Astrocyte of the spinal cord (primary cell): ENCODE measurements at regions not wholly inside any gene's neighbourhood (a gene's known extent, or its start where the extent isn't known, plus 50 kb on each side); places are given as distances from the start of the nearest gene placed in this dataset.

Experiments
- DNase-seq: peaks from one replicate; pipeline ENCODE4 v3.0.0; 2011; ENCODE audit warnings: low read depth, low spot score
- H3K4me3 ChIP-seq: 2 replicates; pipeline ENCODE4 v1.5.1; 2011; ENCODE audit warnings: low read depth, mild to moderate bottlenecking, low read length, moderate library complexity
- in situ Hi-C: cut with HindIII; loops from 2 replicates; pipeline ENCODE4 v1.10.0; 2017; ENCODE audit warnings: low sequenced_read_pairs
- TF ChIP-seq, protein P1 (sequence below): IDR thresholded peaks from 2 replicates; pipeline ENCODE4 v1.5.1; 2012; ENCODE audit warnings: low read depth, mild to moderate bottlenecking, low read length, inconsistent platforms

DNA sequence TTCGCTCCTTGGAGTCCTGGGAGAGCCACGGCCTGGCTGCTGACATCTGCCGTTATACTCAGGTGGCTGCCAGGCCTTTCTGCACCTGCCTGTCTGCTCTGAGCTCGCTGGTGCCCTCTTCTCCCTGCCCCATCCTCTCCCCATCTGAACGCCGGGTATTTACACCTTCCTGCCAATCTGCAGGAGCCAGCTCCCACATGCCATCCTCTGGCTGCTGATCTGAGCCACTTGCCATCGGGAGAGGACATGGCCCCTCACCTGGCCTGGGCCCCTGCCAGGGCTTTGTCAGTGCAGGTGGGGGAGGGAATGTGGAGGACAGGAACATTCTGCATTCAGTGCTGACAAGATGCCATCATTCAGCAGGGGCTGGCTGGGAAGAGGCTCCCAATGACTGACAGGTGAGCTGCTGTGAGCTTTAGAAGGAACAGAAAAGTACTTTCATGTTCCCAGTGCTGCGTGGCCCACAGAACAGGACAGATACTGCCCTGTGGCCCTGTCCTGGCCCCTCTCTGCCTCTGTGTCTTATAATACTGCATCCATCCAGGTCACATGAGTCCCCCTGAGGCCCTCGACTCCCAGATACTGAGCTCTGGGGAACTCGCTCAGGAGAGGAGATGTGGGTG lies 96.3 kb upstream of the ZNF469 start:
- TF ChIP-seq, protein P1, sequence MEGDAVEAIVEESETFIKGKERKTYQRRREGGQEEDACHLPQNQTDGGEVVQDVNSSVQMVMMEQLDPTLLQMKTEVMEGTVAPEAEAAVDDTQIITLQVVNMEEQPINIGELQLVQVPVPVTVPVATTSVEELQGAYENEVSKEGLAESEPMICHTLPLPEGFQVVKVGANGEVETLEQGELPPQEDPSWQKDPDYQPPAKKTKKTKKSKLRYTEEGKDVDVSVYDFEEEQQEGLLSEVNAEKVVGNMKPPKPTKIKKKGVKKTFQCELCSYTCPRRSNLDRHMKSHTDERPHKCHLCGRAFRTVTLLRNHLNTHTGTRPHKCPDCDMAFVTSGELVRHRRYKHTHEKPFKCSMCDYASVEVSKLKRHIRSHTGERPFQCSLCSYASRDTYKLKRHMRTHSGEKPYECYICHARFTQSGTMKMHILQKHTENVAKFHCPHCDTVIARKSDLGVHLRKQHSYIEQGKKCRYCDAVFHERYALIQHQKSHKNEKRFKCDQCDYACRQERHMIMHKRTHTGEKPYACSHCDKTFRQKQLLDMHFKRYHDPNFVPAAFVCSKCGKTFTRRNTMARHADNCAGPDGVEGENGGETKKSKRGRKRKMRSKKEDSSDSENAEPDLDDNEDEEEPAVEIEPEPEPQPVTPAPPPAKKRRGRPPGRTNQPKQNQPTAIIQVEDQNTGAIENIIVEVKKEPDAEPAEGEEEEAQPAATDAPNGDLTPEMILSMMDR: no peak
- no peak for DNase-seq
- no peak overlapping the region for H3K4me3 ChIP-seq
- in situ Hi-C loops: no loop called here

DNA sequence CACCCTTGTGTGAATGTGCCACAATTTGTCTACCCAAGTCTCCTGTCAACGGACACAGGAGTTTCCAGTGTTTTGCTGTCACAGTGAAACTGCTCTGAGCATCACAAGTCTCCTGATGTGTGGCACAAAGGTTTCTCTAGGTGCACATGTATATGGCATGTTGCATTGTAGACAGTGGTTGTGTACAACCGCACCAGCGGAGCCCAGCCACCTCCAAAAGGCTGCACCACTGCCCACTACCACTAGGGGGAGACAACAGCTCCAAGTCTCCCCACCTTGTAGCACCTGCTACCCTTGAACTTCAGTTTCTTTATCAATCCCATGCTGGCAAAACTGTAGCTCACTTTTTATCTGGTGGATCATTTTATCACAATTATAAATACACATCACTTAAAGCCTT lies 95.5 kb upstream of the ZNF469 start:
- no peak overlapping the region for H3K4me3 ChIP-seq
- TF ChIP-seq, protein P1: peak; percentile 63
- DNase-seq: no peak
- in situ Hi-C loops: no loop called here

DNA sequence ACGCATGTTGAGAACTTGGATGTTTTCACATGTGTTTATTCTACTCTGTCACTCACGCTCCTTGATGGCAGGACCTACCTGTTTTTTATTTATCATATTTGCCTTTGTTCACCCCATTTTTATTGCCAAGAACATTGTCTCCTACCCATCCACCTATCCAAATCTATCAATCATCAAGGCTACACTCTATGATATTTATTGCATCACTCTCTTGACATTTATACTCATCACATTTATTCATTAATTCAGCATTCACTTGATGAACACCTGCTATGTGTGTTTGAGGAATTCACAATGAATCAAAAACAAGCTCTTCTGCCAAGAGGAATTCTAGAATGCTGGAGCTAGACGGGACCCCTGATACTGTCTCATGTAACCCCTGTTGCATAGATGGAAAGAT lies 94.5 kb upstream of the ZNF469 start:
- in situ Hi-C loops: no loop called here
- TF ChIP-seq, protein P1: no peak
- no peak overlapping the region for H3K4me3 ChIP-seq

DNA sequence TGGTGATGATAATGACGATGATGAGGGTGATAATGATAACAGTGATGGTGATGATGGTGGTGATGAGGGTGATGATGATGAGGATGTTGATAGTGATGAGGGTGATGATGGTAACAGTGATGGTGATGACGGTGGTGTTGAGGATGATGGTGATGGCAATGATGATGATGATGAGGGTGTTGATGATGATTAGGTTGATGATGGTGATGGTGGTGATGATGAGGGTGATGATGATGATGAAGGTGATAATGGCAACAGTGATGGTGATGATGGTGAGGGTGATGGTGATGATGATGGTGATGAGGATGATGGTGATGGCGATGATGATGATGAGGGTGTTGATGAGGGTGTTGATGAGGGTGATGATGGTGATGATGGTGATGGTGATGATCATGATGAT lies 93.8 kb upstream of the ZNF469 start:
- no peak for DNase-seq
- H3K4me3 ChIP-seq: no peak overlapping the region
- in situ Hi-C loops: no loop called here
- TF ChIP-seq, protein P1: no peak

More for the DNA sequence above, 94.5 kb upstream of the ZNF469 start:
- DNase-seq: no peak

DNA sequence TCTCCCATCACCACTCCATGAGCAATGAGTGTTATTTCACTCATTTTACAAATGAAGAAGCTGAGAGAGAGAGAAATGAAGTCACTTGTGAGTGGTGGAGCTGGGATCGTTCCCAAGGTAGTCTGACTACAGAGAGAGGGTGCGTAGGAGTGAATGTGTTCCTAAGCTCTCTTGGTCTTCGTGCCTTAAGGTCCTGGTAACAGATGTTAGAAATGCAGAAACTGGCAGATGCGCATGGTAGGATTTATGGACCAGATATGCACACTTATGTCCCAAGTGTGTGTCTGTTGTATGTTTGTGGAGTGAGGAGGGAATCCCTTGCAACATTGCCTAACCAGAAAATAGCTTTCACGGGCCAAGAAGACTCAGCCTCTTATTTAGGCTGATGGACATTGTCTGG lies 93.2 kb upstream of the ZNF469 start:
- no peak for DNase-seq
- TF ChIP-seq, protein P1: no peak
- no peak overlapping the region for H3K4me3 ChIP-seq
- in situ Hi-C loops: no loop called here

DNA sequence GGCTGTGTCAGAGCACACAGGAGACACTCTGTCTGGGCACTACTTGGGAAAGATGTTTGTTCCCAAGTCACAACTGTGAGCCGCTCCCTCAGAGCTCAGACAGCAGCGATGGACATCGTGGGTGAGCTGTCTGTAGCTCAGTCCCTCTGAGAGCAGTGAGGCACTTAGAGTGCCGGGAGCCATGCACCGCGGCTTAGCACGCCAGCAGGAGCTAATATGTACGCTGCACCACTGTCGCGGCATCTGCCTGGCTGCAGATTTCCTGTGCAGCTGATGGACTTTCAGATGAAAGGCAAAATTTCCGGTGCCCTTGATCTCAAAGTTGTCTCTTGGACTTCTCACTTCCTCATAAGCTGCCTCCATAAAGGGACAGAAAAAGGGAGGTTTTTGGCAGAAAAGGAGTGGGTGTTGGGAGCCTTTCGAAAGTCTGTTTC lies 92.8 kb upstream of the ZNF469 start:
- TF ChIP-seq, protein P1: no peak
- DNase-seq: no peak
- in situ Hi-C loops: no loop called here
- H3K4me3 ChIP-seq: no peak overlapping the region
